ENCODE measurements at regions not wholly inside any gene's neighbourhood (a gene's known extent, or its start where the extent isn't known, plus 50 kb on each side); places are given as distances from the start of the nearest gene placed in this dataset.

DNA sequence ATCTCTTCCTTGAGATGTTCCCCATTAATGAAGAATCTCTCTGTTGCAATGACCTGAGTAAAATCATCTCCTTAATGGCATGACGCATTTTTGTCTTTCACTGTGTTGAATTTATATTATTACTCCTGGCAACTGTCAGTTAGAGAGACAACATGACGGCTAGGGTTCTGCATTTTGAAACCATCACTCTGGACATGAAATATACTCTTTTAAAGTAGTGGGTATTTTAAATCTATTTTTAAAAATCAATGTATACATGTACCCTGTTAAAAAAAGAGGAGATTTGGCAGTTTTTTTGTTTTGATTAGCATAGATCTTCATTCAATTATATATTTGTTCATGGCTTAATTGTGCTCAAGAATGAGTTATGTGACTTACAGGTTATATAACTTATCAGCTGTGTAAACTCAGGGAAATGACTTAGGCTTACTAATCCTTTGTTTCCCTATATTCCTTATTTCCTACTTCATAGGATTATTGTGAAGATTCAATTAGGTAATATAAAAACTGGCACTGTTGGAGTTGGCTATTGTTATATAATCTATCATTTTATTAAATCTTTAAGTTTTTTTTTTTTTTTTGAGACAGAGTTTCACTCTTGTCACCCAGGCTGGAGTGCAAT is 632.0 kb upstream of the SPRY2 start:
- Histone ChIP-seq H3K9me2 (replicated peaks; ENCODE audit: insufficient read depth) (no peaks in the 10 kb centered on the region), H3K36me3 (replicated peaks; ENCODE audit: insufficient read depth, low read depth) (no peaks in the 10 kb centered on the region), H2AFZ (no peak overlapping the region), H4K20me1 (ENCODE audit: insufficient read depth, poor library complexity, severe bottlenecking) (no peaks in the 10 kb centered on the region), H3K9me3 (ENCODE audit: low read depth) (no peaks in the 10 kb centered on the region), H3K79me2 (no peaks in the 10 kb centered on the region), H3K27ac (no peak overlapping the region), H3K27me3 (no peaks in the 10 kb centered on the region), H3K4me1 (ENCODE audit: insufficient read depth) (no peaks in the 10 kb centered on the region), H3K4me2 (no peak overlapping the region), H3K4me3 (no peak overlapping the region)
- 85% methylated on average over 2 of the region's 2 CpGs for WGBS (ENCODE audit: low lambda C conversion rate, missing lambda C conversion rate)
- no peak for TF ChIP-seq EZH2phosphoT487 (IDR thresholded peaks at IDR 0.05; ENCODE audit: low read depth, severe bottlenecking, unreplicated experiment)
- TF ChIP-seq, protein P1, sequence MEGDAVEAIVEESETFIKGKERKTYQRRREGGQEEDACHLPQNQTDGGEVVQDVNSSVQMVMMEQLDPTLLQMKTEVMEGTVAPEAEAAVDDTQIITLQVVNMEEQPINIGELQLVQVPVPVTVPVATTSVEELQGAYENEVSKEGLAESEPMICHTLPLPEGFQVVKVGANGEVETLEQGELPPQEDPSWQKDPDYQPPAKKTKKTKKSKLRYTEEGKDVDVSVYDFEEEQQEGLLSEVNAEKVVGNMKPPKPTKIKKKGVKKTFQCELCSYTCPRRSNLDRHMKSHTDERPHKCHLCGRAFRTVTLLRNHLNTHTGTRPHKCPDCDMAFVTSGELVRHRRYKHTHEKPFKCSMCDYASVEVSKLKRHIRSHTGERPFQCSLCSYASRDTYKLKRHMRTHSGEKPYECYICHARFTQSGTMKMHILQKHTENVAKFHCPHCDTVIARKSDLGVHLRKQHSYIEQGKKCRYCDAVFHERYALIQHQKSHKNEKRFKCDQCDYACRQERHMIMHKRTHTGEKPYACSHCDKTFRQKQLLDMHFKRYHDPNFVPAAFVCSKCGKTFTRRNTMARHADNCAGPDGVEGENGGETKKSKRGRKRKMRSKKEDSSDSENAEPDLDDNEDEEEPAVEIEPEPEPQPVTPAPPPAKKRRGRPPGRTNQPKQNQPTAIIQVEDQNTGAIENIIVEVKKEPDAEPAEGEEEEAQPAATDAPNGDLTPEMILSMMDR (IDR thresholded peaks at IDR 0.05; ENCODE audit: poor library complexity) = no peak
- no peak for DNase-seq (ENCODE audit: low spot score)

DNA sequence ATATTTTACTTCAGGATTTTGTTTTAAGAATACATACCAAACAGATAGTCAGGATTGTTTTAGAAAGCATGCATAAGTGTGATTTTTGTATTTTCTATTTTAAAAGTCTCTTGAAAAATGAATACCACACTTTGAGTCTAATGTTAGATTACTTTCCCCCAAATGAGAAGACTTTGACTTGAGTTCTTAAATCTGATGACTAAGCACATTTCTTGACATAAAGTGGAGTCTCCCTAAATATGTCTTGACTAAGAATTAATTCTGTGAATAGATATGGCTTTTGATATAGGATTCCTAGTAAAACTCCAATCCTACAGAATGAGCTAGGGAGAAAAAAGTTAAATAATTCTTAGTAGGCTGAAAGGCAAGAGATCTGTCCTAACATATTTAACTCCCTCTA is 624.2 kb upstream of the SPRY2 start:
- H3K4me2 ChIP-seq = no peak overlapping the region
- H3K9me2 ChIP-seq (replicated peaks; ENCODE audit: insufficient read depth) = no peaks in the 10 kb centered on the region
- no peaks in the 10 kb centered on the region for H3K4me1 ChIP-seq (ENCODE audit: insufficient read depth)
- no peaks in the 10 kb centered on the region for H3K36me3 ChIP-seq (replicated peaks; ENCODE audit: insufficient read depth, low read depth)
- no peaks in the 10 kb centered on the region for H4K20me1 ChIP-seq (ENCODE audit: insufficient read depth, poor library complexity, severe bottlenecking)
- H3K27ac ChIP-seq = no peak overlapping the region
- no peak overlapping the region for H2AFZ ChIP-seq
- no peaks in the 10 kb centered on the region for H3K9me3 ChIP-seq (ENCODE audit: low read depth)
- no peak for DNase-seq (ENCODE audit: low spot score)
- H3K27me3 ChIP-seq = no peaks in the 10 kb centered on the region
- no peak for TF ChIP-seq EZH2phosphoT487 (IDR thresholded peaks at IDR 0.05; ENCODE audit: low read depth, severe bottlenecking, unreplicated experiment)
- TF ChIP-seq, protein P1 (IDR thresholded peaks at IDR 0.05; ENCODE audit: poor library complexity) = no peak
- no peak for TF ChIP-seq EZH2 (IDR thresholded peaks at IDR 0.05; ENCODE audit: borderline replicate concordance)
- no peak overlapping the region for H3K4me3 ChIP-seq
- H3K79me2 ChIP-seq = no peaks in the 10 kb centered on the region

DNA sequence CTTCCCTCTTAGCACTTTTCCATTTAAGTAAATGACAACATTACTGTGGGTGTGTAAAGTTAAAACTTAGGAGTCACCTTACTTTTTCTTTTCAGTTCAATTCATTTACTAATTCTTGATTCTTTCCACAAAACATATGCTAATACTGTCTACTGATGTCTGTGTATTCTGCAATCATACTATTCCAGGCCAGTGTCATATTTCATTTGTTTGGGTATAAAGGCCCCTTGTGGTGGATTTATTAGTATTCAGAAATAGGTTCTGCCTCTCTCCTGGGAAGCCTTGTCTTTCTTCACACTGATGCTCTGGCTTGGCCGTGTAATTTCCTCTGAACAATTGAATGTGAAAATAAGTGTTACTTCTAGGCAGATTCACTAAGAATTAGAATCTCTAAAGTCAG is 621.9 kb upstream of the SPRY2 start:
- Histone ChIP-seq H4K20me1 (ENCODE audit: insufficient read depth, poor library complexity, severe bottlenecking) (no peaks in the 10 kb centered on the region), H3K9me3 (ENCODE audit: low read depth) (no peaks in the 10 kb centered on the region), H3K4me2 (no peak overlapping the region), H3K79me2 (no peaks in the 10 kb centered on the region), H3K27ac (no peak overlapping the region), H2AFZ (no peak overlapping the region), H3K4me1 (ENCODE audit: insufficient read depth) (no peaks in the 10 kb centered on the region), H3K4me3 (no peak overlapping the region), H3K9me2 (replicated peaks; ENCODE audit: insufficient read depth) (no peaks in the 10 kb centered on the region), H3K36me3 (replicated peaks; ENCODE audit: insufficient read depth, low read depth) (no peaks in the 10 kb centered on the region), H3K27me3 (no peaks in the 10 kb centered on the region)
- 60% methylated on average over 1 of the region's 1 CpG for WGBS (ENCODE audit: low lambda C conversion rate, missing lambda C conversion rate)
- no peak for TF ChIP-seq EZH2 (IDR thresholded peaks at IDR 0.05; ENCODE audit: borderline replicate concordance)
- no peak for TF ChIP-seq EZH2phosphoT487 (IDR thresholded peaks at IDR 0.05; ENCODE audit: low read depth, severe bottlenecking, unreplicated experiment)
- TF ChIP-seq, protein P1 (IDR thresholded peaks at IDR 0.05; ENCODE audit: poor library complexity) = no peak
- DNase-seq (ENCODE audit: low spot score) = no peak

DNA sequence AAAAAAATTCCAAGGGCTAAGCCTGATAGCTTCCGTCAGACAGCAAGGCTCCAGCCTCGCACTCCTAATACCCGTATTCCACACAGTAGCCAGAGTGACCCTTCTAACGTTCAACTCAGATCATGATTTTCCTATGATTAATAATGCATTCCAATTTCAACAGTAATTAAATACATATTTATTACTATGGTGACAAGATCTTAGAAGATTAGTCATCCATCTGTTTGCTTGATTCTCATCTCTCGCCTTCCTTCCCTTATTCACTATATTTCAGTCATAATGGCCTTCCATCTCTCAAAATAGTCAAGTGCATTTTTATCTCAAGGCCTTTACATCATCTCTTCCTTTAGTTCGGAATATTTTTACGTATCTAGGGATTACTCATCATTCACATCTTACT is 621.2 kb upstream of the SPRY2 start:
- TF ChIP-seq EZH2 (IDR thresholded peaks at IDR 0.05; ENCODE audit: borderline replicate concordance) = no peak
- no peak for TF ChIP-seq EZH2phosphoT487 (IDR thresholded peaks at IDR 0.05; ENCODE audit: low read depth, severe bottlenecking, unreplicated experiment)
- TF ChIP-seq, protein P1 (IDR thresholded peaks at IDR 0.05; ENCODE audit: poor library complexity) = no peak
- H3K4me3 ChIP-seq = no peak overlapping the region
- H3K27ac ChIP-seq = no peak overlapping the region
- H3K9me3 ChIP-seq (ENCODE audit: low read depth) = no peaks in the 10 kb centered on the region
- H3K79me2 ChIP-seq = no peaks in the 10 kb centered on the region
- H3K27me3 ChIP-seq = no peaks in the 10 kb centered on the region
- H3K9me2 ChIP-seq (replicated peaks; ENCODE audit: insufficient read depth) = no peaks in the 10 kb centered on the region
- no peak for DNase-seq (ENCODE audit: low spot score)
- 93% methylated on average over 7 of the region's 7 CpGs for WGBS (ENCODE audit: low lambda C conversion rate, missing lambda C conversion rate)
- H4K20me1 ChIP-seq (ENCODE audit: insufficient read depth, poor library complexity, severe bottlenecking) = no peaks in the 10 kb centered on the region
- no peaks in the 10 kb centered on the region for H3K4me1 ChIP-seq (ENCODE audit: insufficient read depth)
- no peak overlapping the region for H2AFZ ChIP-seq
- no peak overlapping the region for H3K4me2 ChIP-seq
- no peaks in the 10 kb centered on the region for H3K36me3 ChIP-seq (replicated peaks; ENCODE audit: insufficient read depth, low read depth)

Data from hepatocyte (in vitro differentiated cells).